B cell (primary cell): ENCODE measurements at regions not wholly inside any gene's neighbourhood (a gene's known extent, or its start where the extent isn't known, plus 50 kb on each side); places are given as distances from the start of the nearest gene placed in this dataset.

Experiments
- EZH2 ChIP-seq: IDR thresholded peaks from 2 replicates; pipeline ENCODE4 v1.6.1; 2012; ENCODE audit warnings: borderline replicate concordance, low read depth, mild to moderate bottlenecking, moderate library complexity, low read length; ENCODE audit not compliant: insufficient read depth, poor library complexity, severe bottlenecking
- TF ChIP-seq, protein P1 (sequence below): fragments of 200-600 bp; IDR thresholded peaks from one replicate; pipeline ENCODE4 v1.8.0; 2022; ENCODE audit warnings: antibody characterized with exemption, mild to moderate bottlenecking

GRCh38 chr18:75480487-75480886, 53.0 kb upstream of the SMIM21 start:
- TF ChIP-seq, protein P1, sequence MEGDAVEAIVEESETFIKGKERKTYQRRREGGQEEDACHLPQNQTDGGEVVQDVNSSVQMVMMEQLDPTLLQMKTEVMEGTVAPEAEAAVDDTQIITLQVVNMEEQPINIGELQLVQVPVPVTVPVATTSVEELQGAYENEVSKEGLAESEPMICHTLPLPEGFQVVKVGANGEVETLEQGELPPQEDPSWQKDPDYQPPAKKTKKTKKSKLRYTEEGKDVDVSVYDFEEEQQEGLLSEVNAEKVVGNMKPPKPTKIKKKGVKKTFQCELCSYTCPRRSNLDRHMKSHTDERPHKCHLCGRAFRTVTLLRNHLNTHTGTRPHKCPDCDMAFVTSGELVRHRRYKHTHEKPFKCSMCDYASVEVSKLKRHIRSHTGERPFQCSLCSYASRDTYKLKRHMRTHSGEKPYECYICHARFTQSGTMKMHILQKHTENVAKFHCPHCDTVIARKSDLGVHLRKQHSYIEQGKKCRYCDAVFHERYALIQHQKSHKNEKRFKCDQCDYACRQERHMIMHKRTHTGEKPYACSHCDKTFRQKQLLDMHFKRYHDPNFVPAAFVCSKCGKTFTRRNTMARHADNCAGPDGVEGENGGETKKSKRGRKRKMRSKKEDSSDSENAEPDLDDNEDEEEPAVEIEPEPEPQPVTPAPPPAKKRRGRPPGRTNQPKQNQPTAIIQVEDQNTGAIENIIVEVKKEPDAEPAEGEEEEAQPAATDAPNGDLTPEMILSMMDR = no peak
- no peak for TF ChIP-seq EZH2
